ENCODE measurements at regions not wholly inside any gene's neighbourhood (a gene's known extent, or its start where the extent isn't known, plus 50 kb on each side); places are given as distances from the start of the nearest gene placed in this dataset.

DNA sequence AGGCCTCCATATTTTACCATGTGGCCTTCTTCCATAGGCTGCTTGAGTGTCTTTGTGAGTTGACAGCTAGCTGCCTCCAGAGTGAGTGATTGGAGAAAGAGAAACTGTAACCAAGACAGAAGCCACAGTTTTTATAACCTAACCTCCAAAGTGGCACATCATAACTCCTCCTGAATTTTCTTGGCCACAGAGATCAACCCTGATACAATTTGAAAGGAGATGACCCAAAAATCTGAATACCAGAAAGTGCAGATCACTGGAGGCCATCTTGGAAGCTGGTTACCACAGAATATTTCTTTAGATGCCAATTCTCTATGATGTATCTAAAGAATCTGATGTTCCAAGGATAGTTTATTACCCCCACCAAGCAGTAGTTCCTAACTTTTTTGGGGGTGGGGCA lies 254.3 kb upstream of the PDE4D start (continued):
- TF ChIP-seq WT1 (tag by site-specific recombination; IDR thresholded peaks at IDR 0.05), result no peak
- no peak for TF ChIP-seq ZNF133 (tag by site-specific recombination; IDR thresholded peaks at IDR 0.05)
- TF ChIP-seq GLI4 (tag by site-specific recombination; IDR thresholded peaks at IDR 0.05), result no peak

GRCh38 chr5:60143942-60144549 lies 250.5 kb upstream of the PDE4D start:
- Histone ChIP-seq H3K36me3 (ENCODE audit: control insufficient read depth in 2 of 2, insufficient read depth in 1 of 2, low read length in 2 of 2) (no peaks in the 10 kb centered on the region), H3K27ac (ENCODE audit: extremely low read depth, low read depth, low read length) (no peak overlapping the region), H3K4me1 (ENCODE audit: control insufficient read depth, insufficient read depth, low read length) (no peaks in the 10 kb centered on the region), H3K9me3 (ENCODE audit: control insufficient read depth, insufficient read depth, low read depth, low read length) (no peaks in the 10 kb centered on the region), H3K4me3 (ENCODE audit: low read depth, low read length) (no peak overlapping the region)
- CTCF ChIA-PET, result interaction anchor here (0.6 to 1.3 kb wide), 4 partner anchors 12 to 532 kb away, joined by 3 to 4 read pairs (median 3); no protein-coding TSS in a partner anchor
- TF ChIP-seq ZNF2 (tag by site-specific recombination; IDR thresholded peaks at IDR 0.05) (no peak), KLF7 (tag by site-specific recombination; IDR thresholded peaks at IDR 0.05; ENCODE audit: borderline replicate concordance) (no peak), ZBTB48 (tag by site-specific recombination; IDR thresholded peaks at IDR 0.05) (no peak), ZSCAN16 (tag by site-specific recombination; IDR thresholded peaks at IDR 0.05) (no peak), ZNF146 (tag by site-specific recombination; IDR thresholded peaks at IDR 0.05) (no peak), ZNF155 (tag by site-specific recombination; IDR thresholded peaks at IDR 0.05) (no peak), ZNF239 (tag by site-specific recombination; IDR thresholded peaks at IDR 0.05) (no peak), ZNF311 (tag by site-specific recombination; IDR thresholded peaks at IDR 0.05; ENCODE audit: borderline replicate concordance) (no peak), HOXD13 (CRISPR knock-in tag; IDR thresholded peaks at IDR 0.05; ENCODE audit: borderline replicate concordance) (no peak), REPIN1 (tag by site-specific recombination; IDR thresholded peaks at IDR 0.05; ENCODE audit: low read depth) (no peak), ZNF658 (tag by site-specific recombination; IDR thresholded peaks at IDR 0.05) (no peak), ZNF530 (tag by site-specific recombination; IDR thresholded peaks at IDR 0.05; ENCODE audit: low read depth) (no peak), ZNF501 (tag by site-specific recombination; IDR thresholded peaks at IDR 0.05) (no peak), ZNF248 (tag by site-specific recombination; IDR thresholded peaks at IDR 0.05) (no peak), BCL6B (tag by site-specific recombination; IDR thresholded peaks at IDR 0.05) (no peak), ZNF639 (tag by site-specific recombination; IDR thresholded peaks at IDR 0.05) (no peak), ZNF549 (tag by site-specific recombination; IDR thresholded peaks at IDR 0.05) (no peak)
- TF ChIP-seq, protein P1, sequence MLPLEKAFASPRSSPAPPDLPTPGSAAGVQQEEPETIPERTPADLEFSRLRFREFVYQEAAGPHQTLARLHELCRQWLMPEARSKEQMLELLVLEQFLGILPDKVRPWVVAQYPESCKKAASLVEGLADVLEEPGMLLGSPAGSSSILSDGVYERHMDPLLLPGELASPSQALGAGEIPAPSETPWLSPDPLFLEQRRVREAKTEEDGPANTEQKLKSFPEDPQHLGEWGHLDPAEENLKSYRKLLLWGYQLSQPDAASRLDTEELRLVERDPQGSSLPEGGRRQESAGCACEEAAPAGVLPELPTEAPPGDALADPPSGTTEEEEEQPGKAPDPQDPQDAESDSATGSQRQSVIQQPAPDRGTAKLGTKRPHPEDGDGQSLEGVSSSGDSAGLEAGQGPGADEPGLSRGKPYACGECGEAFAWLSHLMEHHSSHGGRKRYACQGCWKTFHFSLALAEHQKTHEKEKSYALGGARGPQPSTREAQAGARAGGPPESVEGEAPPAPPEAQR (tag by site-specific recombination; IDR thresholded peaks at IDR 0.05), result no peak
- TF ChIP-seq, protein P2, sequence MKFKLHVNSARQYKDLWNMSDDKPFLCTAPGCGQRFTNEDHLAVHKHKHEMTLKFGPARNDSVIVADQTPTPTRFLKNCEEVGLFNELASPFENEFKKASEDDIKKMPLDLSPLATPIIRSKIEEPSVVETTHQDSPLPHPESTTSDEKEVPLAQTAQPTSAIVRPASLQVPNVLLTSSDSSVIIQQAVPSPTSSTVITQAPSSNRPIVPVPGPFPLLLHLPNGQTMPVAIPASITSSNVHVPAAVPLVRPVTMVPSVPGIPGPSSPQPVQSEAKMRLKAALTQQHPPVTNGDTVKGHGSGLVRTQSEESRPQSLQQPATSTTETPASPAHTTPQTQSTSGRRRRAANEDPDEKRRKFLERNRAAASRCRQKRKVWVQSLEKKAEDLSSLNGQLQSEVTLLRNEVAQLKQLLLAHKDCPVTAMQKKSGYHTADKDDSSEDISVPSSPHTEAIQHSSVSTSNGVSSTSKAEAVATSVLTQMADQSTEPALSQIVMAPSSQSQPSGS (tag by site-specific recombination; IDR thresholded peaks at IDR 0.05; ENCODE audit: low read depth), result no peak
- POLR2A ChIA-PET, result no interaction called here
